ENCODE measurements at regions not wholly inside any gene's neighbourhood (a gene's known extent, or its start where the extent isn't known, plus 50 kb on each side); places are given as distances from the start of the nearest gene placed in this dataset.

- no peak overlapping the region for H3K9ac ChIP-seq (ENCODE audit: low read depth in 1 of 2, low read length in 2 of 2)
- no peaks in the 10 kb centered on the region for H3K4me1 ChIP-seq (ENCODE audit: control insufficient read depth in 2 of 2, insufficient read depth in 2 of 2, low read length in 2 of 2)
- H3K36me3 ChIP-seq (ENCODE audit: control insufficient read depth in 2 of 2, insufficient read depth in 2 of 2, low read length in 2 of 2) = no peaks in the 10 kb centered on the region
- no peak overlapping the region for H3K27ac ChIP-seq (ENCODE audit: low read depth in 2 of 2, low read length in 2 of 2)
- H3K27me3 ChIP-seq (ENCODE audit: control insufficient read depth in 2 of 2, insufficient read depth in 2 of 2, low read length in 2 of 2) = no peaks in the 10 kb centered on the region
- H3K9me3 ChIP-seq (ENCODE audit: control insufficient read depth in 2 of 2, low read length in 2 of 2) = no peaks in the 10 kb centered on the region
- no peak overlapping the region for H3K4me3 ChIP-seq (ENCODE audit: low read length in 2 of 2)
These were observed 169.6 kb downstream of the THBS2 start for GRCh38 chr6:169084067-169084466.

- no peak overlapping the region for H3K4me3 ChIP-seq (ENCODE audit: low read length in 2 of 2)
- no peaks in the 10 kb centered on the region for H3K4me1 ChIP-seq (ENCODE audit: control insufficient read depth in 2 of 2, insufficient read depth in 2 of 2, low read length in 2 of 2)
- H3K36me3 ChIP-seq (ENCODE audit: control insufficient read depth in 2 of 2, insufficient read depth in 2 of 2, low read length in 2 of 2) = no peaks in the 10 kb centered on the region
- H3K9me3 ChIP-seq (ENCODE audit: control insufficient read depth in 2 of 2, low read length in 2 of 2) = no peaks in the 10 kb centered on the region
- no peaks in the 10 kb centered on the region for H3K27me3 ChIP-seq (ENCODE audit: control insufficient read depth in 2 of 2, insufficient read depth in 2 of 2, low read length in 2 of 2)
- no peak overlapping the region for H3K9ac ChIP-seq (ENCODE audit: low read depth in 1 of 2, low read length in 2 of 2)
- H3K27ac ChIP-seq (ENCODE audit: low read depth in 2 of 2, low read length in 2 of 2) = no peak overlapping the region
These were observed 170.2 kb downstream of the THBS2 start for GRCh38 chr6:169083508-169083874.

GRCh38 chr6:169082817-169083507 is 170.7 kb downstream of the THBS2 start:
- H3K4me3 ChIP-seq (ENCODE audit: low read length in 2 of 2) = no peak overlapping the region
- no peaks in the 10 kb centered on the region for H3K9me3 ChIP-seq (ENCODE audit: control insufficient read depth in 2 of 2, low read length in 2 of 2)
- H3K36me3 ChIP-seq (ENCODE audit: control insufficient read depth in 2 of 2, insufficient read depth in 2 of 2, low read length in 2 of 2) = no peaks in the 10 kb centered on the region
- no peaks in the 10 kb centered on the region for H3K4me1 ChIP-seq (ENCODE audit: control insufficient read depth in 2 of 2, insufficient read depth in 2 of 2, low read length in 2 of 2)
- H3K9ac ChIP-seq (ENCODE audit: low read depth in 1 of 2, low read length in 2 of 2) = no peak overlapping the region
- no peaks in the 10 kb centered on the region for H3K27me3 ChIP-seq (ENCODE audit: control insufficient read depth in 2 of 2, insufficient read depth in 2 of 2, low read length in 2 of 2)
- H3K27ac ChIP-seq (ENCODE audit: low read depth in 2 of 2, low read length in 2 of 2) = no peak overlapping the region

GRCh38 chr6:169082093-169082492 is 171.6 kb downstream of the THBS2 start:
- H3K9me3 ChIP-seq (ENCODE audit: control insufficient read depth in 2 of 2, low read length in 2 of 2) = no peaks in the 10 kb centered on the region

GRCh38 chr6:169081248-169081647 is 172.4 kb downstream of the THBS2 start:
- Histone ChIP-seq H3K27ac (ENCODE audit: low read depth in 2 of 2, low read length in 2 of 2) (no peak overlapping the region), H3K4me3 (ENCODE audit: low read length in 2 of 2) (no peak overlapping the region), H3K9ac (ENCODE audit: low read depth in 1 of 2, low read length in 2 of 2) (no peak overlapping the region), H3K9me3 (ENCODE audit: control insufficient read depth in 2 of 2, low read length in 2 of 2) (no peaks in the 10 kb centered on the region), H3K36me3 (ENCODE audit: control insufficient read depth in 2 of 2, insufficient read depth in 2 of 2, low read length in 2 of 2) (no peaks in the 10 kb centered on the region), H3K4me1 (ENCODE audit: control insufficient read depth in 2 of 2, insufficient read depth in 2 of 2, low read length in 2 of 2) (no peaks in the 10 kb centered on the region), H3K27me3 (ENCODE audit: control insufficient read depth in 2 of 2, insufficient read depth in 2 of 2, low read length in 2 of 2) (no peaks in the 10 kb centered on the region)

More at GRCh38 chr6:169082093-169082492, 171.6 kb downstream of the THBS2 start:
- H3K27me3 ChIP-seq (ENCODE audit: control insufficient read depth in 2 of 2, insufficient read depth in 2 of 2, low read length in 2 of 2) = no peaks in the 10 kb centered on the region
- H3K36me3 ChIP-seq (ENCODE audit: control insufficient read depth in 2 of 2, insufficient read depth in 2 of 2, low read length in 2 of 2) = no peaks in the 10 kb centered on the region
- no peak overlapping the region for H3K27ac ChIP-seq (ENCODE audit: low read depth in 2 of 2, low read length in 2 of 2)
- H3K9ac ChIP-seq (ENCODE audit: low read depth in 1 of 2, low read length in 2 of 2) = no peak overlapping the region
- H3K4me1 ChIP-seq (ENCODE audit: control insufficient read depth in 2 of 2, insufficient read depth in 2 of 2, low read length in 2 of 2) = no peaks in the 10 kb centered on the region
- H3K4me3 ChIP-seq (ENCODE audit: low read length in 2 of 2) = no peak overlapping the region

- Histone ChIP-seq H3K27me3 (ENCODE audit: control insufficient read depth in 2 of 2, insufficient read depth in 2 of 2, low read length in 2 of 2) (no peaks in the 10 kb centered on the region), H3K9me3 (ENCODE audit: control insufficient read depth in 2 of 2, low read length in 2 of 2) (no peaks in the 10 kb centered on the region), H3K9ac (ENCODE audit: low read depth in 1 of 2, low read length in 2 of 2) (no peak overlapping the region), H3K36me3 (ENCODE audit: control insufficient read depth in 2 of 2, insufficient read depth in 2 of 2, low read length in 2 of 2) (no peaks in the 10 kb centered on the region), H3K4me3 (ENCODE audit: low read length in 2 of 2) (no peak overlapping the region), H3K27ac (ENCODE audit: low read depth in 2 of 2, low read length in 2 of 2) (no peak overlapping the region), H3K4me1 (ENCODE audit: control insufficient read depth in 2 of 2, insufficient read depth in 2 of 2, low read length in 2 of 2) (no peaks in the 10 kb centered on the region)
These were observed 174.0 kb downstream of the THBS2 start for GRCh38 chr6:169079650-169080049.

- no peaks in the 10 kb centered on the region for H3K27me3 ChIP-seq (ENCODE audit: control insufficient read depth in 2 of 2, insufficient read depth in 2 of 2, low read length in 2 of 2)
- no peaks in the 10 kb centered on the region for H3K36me3 ChIP-seq (ENCODE audit: control insufficient read depth in 2 of 2, insufficient read depth in 2 of 2, low read length in 2 of 2)
- H3K27ac ChIP-seq (ENCODE audit: low read depth in 2 of 2, low read length in 2 of 2) = no peak overlapping the region
- no peaks in the 10 kb centered on the region for H3K4me1 ChIP-seq (ENCODE audit: control insufficient read depth in 2 of 2, insufficient read depth in 2 of 2, low read length in 2 of 2)
- H3K4me3 ChIP-seq (ENCODE audit: low read length in 2 of 2) = no peak overlapping the region
- H3K9me3 ChIP-seq (ENCODE audit: control insufficient read depth in 2 of 2, low read length in 2 of 2) = no peaks in the 10 kb centered on the region
- H3K9ac ChIP-seq (ENCODE audit: low read depth in 1 of 2, low read length in 2 of 2) = no peak overlapping the region
These were observed 175.1 kb downstream of the THBS2 start for GRCh38 chr6:169078399-169079145.

- Histone ChIP-seq H3K4me3 (ENCODE audit: low read length in 2 of 2) (no peak overlapping the region), H3K9me3 (ENCODE audit: control insufficient read depth in 2 of 2, low read length in 2 of 2) (no peaks in the 10 kb centered on the region), H3K9ac (ENCODE audit: low read depth in 1 of 2, low read length in 2 of 2) (no peak overlapping the region), H3K4me1 (ENCODE audit: control insufficient read depth in 2 of 2, insufficient read depth in 2 of 2, low read length in 2 of 2) (no peaks in the 10 kb centered on the region), H3K36me3 (ENCODE audit: control insufficient read depth in 2 of 2, insufficient read depth in 2 of 2, low read length in 2 of 2) (no peaks in the 10 kb centered on the region), H3K27ac (ENCODE audit: low read depth in 2 of 2, low read length in 2 of 2) (peak overlapping the region; percentile 39 to 56), H3K27me3 (ENCODE audit: control insufficient read depth in 2 of 2, insufficient read depth in 2 of 2, low read length in 2 of 2) (no peaks in the 10 kb centered on the region)
These were observed 177.6 kb downstream of the THBS2 start for GRCh38 chr6:169075915-169076654.

GRCh38 chr6:169075211-169075914 is 178.3 kb downstream of the THBS2 start:
- no peaks in the 10 kb centered on the region for H3K27me3 ChIP-seq (ENCODE audit: control insufficient read depth in 2 of 2, insufficient read depth in 2 of 2, low read length in 2 of 2)
- H3K9ac ChIP-seq (ENCODE audit: low read depth in 1 of 2, low read length in 2 of 2) = no peak overlapping the region
- H3K9me3 ChIP-seq (ENCODE audit: control insufficient read depth in 2 of 2, low read length in 2 of 2) = no peaks in the 10 kb centered on the region
- no peaks in the 10 kb centered on the region for H3K36me3 ChIP-seq (ENCODE audit: control insufficient read depth in 2 of 2, insufficient read depth in 2 of 2, low read length in 2 of 2)
- H3K4me3 ChIP-seq (ENCODE audit: low read length in 2 of 2) = no peak overlapping the region
- H3K4me1 ChIP-seq (ENCODE audit: control insufficient read depth in 2 of 2, insufficient read depth in 2 of 2, low read length in 2 of 2) = no peaks in the 10 kb centered on the region
- H3K27ac ChIP-seq (ENCODE audit: low read depth in 2 of 2, low read length in 2 of 2) = peak overlapping the region; percentile 56 to 65

- Histone ChIP-seq H3K36me3 (ENCODE audit: control insufficient read depth in 2 of 2, insufficient read depth in 2 of 2, low read length in 2 of 2) (no peaks in the 10 kb centered on the region), H3K4me3 (ENCODE audit: low read length in 2 of 2) (no peak overlapping the region), H3K27me3 (ENCODE audit: control insufficient read depth in 2 of 2, insufficient read depth in 2 of 2, low read length in 2 of 2) (no peaks in the 10 kb centered on the region), H3K9ac (ENCODE audit: low read depth in 1 of 2, low read length in 2 of 2) (no peak overlapping the region), H3K27ac (ENCODE audit: low read depth in 2 of 2, low read length in 2 of 2) (peak overlapping the region; percentile 32 to 65), H3K4me1 (ENCODE audit: control insufficient read depth in 2 of 2, insufficient read depth in 2 of 2, low read length in 2 of 2) (no peaks in the 10 kb centered on the region), H3K9me3 (ENCODE audit: control insufficient read depth in 2 of 2, low read length in 2 of 2) (no peaks in the 10 kb centered on the region)
These were observed 179.1 kb downstream of the THBS2 start for GRCh38 chr6:169074526-169074925.
